Choroid plexus epithelial cell (primary cell): ENCODE measurements at regions not wholly inside any gene's neighbourhood (a gene's known extent, or its start where the extent isn't known, plus 50 kb on each side); places are given as distances from the start of the nearest gene placed in this dataset.

ENCODE experiments used
- DNase-seq: peaks from one replicate; pipeline ENCODE4 v3.0.0-alpha.2; 2010; ENCODE audit warnings: low read depth
- H3K4me3 ChIP-seq: 2 replicates; pipeline ENCODE4 v1.5.1; 2011; ENCODE audit warnings: low read depth, mild to moderate bottlenecking, control low read depth, low read length, moderate library complexity
- CTCF ChIP-seq: conservative IDR thresholded peaks from 2 replicates; pipeline ENCODE4 v1.5.1; 2011; ENCODE audit warnings: low read depth, mild to moderate bottlenecking, control low read depth, inconsistent platforms, low read length, moderate library complexity

- no peak for TF ChIP-seq CTCF
- no peak overlapping the region for H3K4me3 ChIP-seq
- no peak for DNase-seq
These were observed 1014.9 kb upstream of the ATXN8OS start for GRCh38 chr13:69092615-69093322.

- no peak for TF ChIP-seq CTCF
- no peak for DNase-seq
- H3K4me3 ChIP-seq = no peak overlapping the region
These were observed 1030.4 kb upstream of the ATXN8OS start for GRCh38 chr13:69077267-69077666.

- H3K4me3 ChIP-seq = no peak overlapping the region
- no peak for DNase-seq
- no peak for TF ChIP-seq CTCF
These were observed 1038.0 kb upstream of the ATXN8OS start for GRCh38 chr13:69069554-69070133.

- H3K4me3 ChIP-seq = no peak overlapping the region
- no peak for DNase-seq
- TF ChIP-seq CTCF = no peak
These were observed 1056.9 kb upstream of the ATXN8OS start for GRCh38 chr13:69050696-69051095.

- no peak for TF ChIP-seq CTCF
- H3K4me3 ChIP-seq = no peak overlapping the region
- DNase-seq = no peak
These were observed 1063.0 kb upstream of the ATXN8OS start for GRCh38 chr13:69044629-69045028.

GRCh38 chr13:69040898-69041297 lies 1066.7 kb upstream of the ATXN8OS start:
- DNase-seq = no peak
- TF ChIP-seq CTCF = no peak
- no peak overlapping the region for H3K4me3 ChIP-seq

GRCh38 chr13:69035771-69036170 lies 1071.9 kb upstream of the ATXN8OS start:
- DNase-seq = no peak
- TF ChIP-seq CTCF = no peak
- H3K4me3 ChIP-seq = no peak overlapping the region
